8988T (cell line): ENCODE measurements at regions not wholly inside any gene's neighbourhood (a gene's known extent, or its start where the extent isn't known, plus 50 kb on each side); places are given as distances from the start of the nearest gene placed in this dataset.
"Not testable (repeated sequence)": the region's sequence is repeated elsewhere in the genome, so short reads cannot be mapped to it uniquely, and the experiment has no call there.

Experiments
- DNase-seq: peaks from one replicate; pipeline ENCODE4 v3.0.0; 2011

DNA sequence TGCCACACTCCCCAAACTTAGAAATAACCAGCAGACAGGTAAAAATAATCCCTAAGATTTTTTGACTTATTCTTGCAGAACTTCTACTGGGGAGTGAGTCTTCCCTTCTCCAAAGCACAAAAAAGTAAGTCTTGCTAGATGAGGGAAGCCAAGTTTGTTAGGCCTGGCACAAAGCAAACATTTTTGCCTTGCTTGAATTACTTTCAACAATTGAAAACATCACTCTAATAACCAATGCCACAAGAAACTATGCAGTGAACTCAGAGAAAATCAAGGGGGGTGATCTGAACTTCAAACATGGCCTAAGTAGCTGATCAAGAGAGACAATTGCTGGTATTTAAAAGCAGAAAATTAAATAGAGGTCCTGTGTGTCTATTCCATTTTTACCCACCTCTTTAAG, 123.6 kb upstream of the SLC1A3 start:
- no peak for DNase-seq

DNA sequence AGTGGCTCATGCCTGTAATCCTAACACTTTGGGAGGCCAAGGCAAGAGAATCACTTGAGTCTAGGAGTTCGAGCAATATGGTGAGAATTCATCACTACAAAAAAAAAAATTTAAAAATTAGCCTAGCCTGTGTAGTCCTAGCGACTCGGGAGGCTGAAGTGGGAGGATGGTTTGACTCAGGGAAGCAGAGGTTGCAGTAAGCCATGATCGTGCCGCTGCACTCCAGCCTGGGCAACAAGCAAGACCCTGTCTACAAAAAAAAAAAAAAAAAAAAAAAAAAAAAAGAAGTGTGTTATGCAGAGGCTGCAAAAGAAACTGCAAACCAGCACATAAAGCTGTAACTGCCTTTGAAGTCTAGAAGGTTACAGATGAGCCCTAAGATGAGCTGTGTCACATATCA, 116.9 kb upstream of the SLC1A3 start:
- DNase-seq: no peak

- no peak for DNase-seq
Observed at GRCh38 chr5:36491856-36492255, 114.5 kb upstream of the SLC1A3 start.

- no peak for DNase-seq
Observed at GRCh38 chr5:36492984-36493654, 113.3 kb upstream of the SLC1A3 start.

GRCh38 chr5:36494028-36494427, 112.4 kb upstream of the SLC1A3 start:
- DNase-seq: no peak

DNA sequence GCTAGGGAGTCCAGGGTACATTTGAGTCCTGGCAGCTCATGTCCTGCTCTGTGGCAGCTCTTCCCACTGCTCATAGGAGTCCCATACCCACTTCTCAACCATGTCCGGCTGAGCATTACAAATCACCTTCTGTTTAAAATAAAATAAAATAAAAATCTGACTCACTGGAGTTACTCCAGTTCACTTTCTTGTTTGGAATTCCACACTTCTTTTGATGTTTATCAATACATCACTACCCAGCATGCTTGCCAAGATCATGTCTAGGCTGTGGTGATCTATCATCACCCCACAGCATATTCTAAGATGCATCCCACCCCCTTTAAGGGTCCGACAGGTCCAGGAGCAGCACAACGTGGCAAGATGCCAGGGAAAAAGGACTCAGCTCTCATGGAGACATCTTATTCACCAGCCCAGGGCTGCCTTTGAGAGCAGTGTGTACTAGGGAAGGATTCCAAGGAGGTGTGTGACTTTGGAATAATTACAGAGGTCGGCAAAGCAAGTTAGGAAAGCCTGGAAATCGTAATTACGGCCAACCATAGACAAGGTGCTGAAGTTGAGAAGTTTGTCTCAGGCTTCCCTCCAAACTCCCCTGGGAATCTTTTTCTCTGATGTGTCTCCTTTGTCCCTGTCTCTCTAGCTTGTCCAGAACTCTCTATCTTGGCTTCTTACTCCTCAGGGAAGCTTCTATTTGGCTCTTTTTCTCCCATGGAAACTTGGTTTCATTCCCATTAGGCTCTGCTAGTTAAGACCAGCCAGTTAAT, 111.4 kb upstream of the SLC1A3 start:
- DNase-seq: no peak

- no peak for DNase-seq
Observed at GRCh38 chr5:36495611-36496010, 110.8 kb upstream of the SLC1A3 start.

DNA sequence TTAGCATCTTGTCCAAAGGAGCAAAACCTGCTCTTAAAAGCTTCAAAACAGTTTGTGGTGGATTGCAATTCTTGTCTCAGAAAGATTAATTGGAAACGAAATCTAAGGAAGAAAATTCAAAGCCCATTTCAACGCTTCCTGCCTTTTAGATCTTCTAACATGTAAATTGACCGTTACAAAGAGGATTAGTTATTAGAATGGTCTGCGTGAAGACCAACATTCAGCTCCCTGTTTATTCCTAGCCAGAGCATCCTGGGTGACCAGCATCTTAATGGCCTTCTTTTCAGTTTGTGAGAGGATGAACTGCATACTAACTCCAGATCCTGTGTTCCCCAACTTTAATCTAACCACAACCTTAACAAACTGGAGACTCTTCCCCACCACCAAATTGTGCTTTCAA, 109.9 kb upstream of the SLC1A3 start:
- no peak for DNase-seq

GRCh38 chr5:36502608-36503007, 103.8 kb upstream of the SLC1A3 start:
- DNase-seq: no peak

DNA sequence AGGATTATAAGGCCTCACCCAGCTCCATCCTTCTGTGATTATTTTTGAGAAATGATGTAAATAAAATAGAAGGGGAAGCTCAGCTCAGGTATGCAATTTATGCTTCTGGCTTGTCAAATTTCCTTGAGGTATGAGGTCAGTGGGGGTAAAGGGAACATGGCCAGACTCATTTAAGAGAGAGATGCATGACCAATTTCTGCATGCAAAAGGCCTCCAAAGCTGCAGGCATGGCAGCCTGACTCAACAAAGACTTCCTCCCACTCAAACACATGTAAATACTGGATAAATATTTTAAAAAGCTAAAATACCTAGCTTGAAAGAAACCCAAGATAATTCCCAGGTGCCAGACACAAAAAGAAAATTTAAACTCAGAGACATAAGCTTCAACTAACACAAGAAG, 101.4 kb upstream of the SLC1A3 start:
- DNase-seq: no peak

DNA sequence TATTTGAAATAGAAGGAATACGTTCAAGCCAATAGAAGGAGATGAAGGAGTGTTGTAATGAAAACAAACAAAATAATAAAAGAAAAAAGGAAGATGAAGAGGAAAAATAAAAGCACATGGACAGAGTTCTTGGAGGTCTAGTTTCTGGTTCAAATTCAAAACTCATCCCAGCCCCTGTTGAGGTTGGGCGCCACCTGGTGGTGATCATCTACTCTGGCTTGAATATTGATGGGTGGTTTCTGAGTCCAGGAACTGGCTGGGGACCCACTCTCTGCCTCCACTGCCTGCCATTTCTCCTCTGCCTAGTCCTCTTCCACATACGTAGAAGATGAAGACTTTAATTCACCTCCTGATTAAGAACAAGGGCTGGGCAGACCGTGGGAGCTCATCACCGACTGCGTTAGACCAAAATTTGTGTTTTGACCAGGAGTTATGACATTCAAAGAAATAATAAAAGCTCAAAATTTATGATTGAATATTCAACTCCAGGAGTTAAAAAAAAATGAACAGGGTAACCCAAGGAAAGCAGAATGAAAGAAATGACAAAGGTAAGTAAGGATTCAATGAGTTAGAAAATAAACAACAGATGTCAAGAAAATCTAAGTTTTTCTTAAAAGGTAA, 99.0 kb upstream of the SLC1A3 start:
- peak; percentile 38 for DNase-seq

DNA sequence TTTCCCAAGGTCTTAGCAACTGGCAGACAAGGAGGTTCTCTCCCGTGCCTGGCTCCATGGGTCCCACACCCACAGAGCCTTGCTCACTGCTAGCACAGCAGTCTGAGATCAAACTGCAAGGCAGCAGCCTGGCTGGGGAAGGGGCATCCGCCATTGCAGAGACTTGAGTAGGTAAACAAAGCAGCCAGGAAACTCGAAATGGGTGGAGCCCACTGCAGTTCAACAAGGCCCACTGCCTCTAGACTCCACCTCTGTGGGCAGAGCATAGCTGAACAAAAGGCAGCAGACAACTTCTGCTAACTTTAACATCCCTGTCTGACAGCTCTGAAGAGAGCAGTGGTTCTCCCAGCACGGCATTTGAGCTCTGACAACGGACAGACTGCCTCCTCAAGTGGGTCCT, 98.1 kb upstream of the SLC1A3 start:
- DNase-seq: not testable (repeated sequence)

DNA sequence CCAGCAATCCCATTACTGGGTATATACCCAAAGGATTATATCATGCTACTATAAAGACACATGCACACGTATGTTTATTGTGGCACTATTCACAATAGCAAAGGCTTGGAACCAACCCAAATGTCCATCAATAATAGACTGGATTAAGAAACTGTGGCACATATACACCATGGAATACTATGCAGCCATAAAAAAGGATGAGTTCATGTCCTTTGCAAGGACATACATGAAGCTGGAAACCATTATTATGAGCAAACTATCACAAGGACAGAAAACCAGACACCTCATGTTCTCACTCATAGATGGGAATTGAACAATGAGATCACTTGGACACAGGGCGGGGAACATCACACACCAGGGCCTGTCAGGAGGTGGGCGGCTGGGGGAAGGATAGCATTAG, 92.8 kb upstream of the SLC1A3 start:
- DNase-seq: not testable (repeated sequence)

DNA sequence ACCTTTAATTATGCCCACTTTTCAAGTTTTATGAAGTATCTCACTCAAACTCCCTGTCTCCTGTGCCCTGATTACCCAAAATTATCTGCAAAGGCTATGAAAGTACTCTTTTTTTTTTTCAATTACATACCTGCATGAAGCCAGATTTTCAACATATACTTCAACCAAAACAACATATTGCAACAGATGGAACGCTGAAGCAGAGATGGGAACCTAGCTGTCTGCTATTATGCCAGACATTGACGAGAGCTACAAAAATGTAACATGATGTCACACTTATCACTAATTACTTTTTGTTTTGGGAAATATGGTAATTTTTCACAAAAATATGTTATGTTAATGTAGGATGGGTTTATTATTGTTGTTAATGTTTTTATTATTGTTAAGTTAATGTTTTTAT, 86.5 kb upstream of the SLC1A3 start:
- no peak for DNase-seq

DNA sequence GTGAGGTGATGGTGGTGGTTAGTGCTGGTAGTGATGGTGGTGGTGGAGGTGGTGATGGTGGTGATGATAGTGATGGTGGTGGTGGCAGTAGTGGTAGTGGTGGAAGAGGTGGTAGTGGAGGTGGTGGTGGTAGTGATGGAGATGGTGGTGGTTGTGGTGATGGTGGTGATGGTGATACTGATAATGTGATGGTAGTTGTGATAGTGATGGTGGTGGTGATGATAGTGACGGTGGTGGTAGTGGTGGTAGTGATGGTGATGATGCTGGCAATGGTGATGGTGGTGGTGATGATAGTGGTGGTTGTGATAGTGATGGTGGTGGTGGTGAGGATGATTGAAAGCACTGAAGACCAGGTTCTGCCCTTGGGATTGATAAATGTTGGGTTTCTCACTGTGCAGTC, 85.2 kb upstream of the SLC1A3 start:
- DNase-seq: no peak

DNA sequence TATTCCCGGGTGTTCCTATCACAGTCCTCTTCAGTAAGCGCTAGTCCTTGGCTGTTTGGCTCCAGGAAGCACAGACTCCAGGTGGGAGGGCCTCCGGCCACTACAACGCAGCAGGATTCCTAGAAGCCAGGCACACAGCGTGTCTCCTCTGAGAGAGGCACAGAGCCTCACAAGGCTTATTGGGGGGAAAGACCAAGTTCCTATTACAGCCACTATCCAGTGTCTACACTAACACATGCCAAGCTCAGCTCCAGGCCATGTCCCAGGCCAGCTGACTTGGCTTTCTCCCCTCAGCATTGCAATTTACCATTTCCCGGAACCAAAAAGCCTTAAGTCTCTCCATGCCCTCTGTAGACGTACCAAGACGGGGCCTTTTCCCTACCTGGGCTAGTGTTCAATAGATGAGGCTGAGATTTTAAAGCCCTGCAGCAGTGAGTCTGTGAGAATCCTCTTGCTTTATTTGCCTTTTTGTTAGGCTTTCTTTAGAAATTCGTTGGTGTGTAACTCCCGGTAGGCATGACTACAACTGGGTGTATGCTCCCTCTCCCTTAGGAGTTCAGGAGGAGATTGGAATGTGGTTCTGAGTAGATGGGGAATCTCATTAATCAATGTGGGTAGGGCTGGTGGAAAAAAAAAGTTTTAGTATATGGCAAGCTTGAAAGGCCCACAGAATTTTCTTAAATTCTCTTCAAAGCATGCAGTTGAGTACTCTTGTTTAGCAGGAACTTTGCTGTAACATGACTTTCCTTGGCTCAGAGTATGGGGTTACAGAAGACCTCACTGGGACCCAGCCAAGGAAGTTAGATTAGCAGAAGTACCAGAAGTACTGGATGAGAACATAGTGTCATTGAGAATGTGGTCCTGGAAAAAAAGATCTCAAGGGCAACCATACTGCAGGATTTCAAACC, 84.3 kb upstream of the SLC1A3 start:
- DNase-seq: no peak

DNA sequence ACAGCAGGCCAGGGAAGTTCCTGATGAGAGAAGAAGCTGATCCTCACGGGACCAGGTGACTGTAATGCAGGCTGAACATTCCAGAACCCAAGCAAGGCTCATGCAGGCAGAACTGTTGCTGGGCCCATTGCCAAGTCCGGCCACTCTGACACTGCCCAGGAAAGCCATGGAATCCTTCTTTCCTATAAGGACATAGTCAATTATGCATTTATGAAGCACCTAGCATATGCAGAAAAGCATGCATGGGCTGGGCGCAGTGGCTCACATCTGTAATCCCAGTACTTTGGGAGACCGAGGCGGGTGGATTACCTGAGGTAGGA, 83.7 kb upstream of the SLC1A3 start:
- no peak for DNase-seq

- DNase-seq: no peak
Observed at GRCh38 chr5:36523450-36523849, 83.0 kb upstream of the SLC1A3 start.

DNA sequence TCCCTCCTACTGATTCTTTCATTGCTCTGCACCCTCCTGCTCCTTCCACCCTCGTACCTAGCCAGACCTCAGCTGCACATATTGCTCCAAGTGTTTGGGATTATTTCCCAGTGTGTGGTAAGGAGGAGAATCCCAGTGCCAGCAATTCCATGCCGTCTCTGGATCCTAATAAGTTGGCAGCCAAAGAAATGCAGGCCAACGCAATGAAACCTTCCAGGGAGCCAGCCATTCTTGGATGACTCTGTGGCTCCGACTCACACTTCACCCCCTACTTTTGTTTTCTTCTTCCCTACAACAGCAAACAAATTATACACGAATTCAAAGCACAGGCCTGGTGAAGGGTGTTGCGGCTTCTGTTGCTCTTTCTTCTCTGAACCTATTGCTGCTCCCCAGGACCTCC, 82.5 kb upstream of the SLC1A3 start:
- DNase-seq: no peak

DNA sequence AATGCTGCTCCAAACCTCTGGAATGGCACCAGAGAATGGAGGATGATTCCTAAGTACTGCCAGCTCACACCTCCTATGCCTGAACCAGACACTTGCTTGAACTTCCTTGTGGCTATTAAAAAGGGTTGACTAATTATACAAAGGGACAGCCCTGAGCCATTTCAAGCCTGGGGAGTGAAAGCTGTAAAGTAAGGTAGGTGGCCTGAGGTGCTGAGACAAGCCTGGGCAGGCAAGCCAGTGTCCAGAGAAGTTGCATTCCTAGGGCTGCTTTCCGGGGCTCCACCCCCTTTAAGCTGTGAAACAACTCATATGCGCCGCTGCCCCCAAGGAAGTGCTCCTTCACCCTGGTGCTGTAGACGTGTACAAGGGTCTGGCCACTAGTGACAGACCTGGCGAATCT, 79.9 kb upstream of the SLC1A3 start:
- DNase-seq: no peak

GRCh38 chr5:36528588-36528987, 77.8 kb upstream of the SLC1A3 start:
- DNase-seq: no peak

- no peak for DNase-seq
Observed at GRCh38 chr5:36529142-36529541, 77.3 kb upstream of the SLC1A3 start.

GRCh38 chr5:36530215-36530614, 76.2 kb upstream of the SLC1A3 start:
- no peak for DNase-seq

GRCh38 chr5:36531401-36531800, 75.0 kb upstream of the SLC1A3 start:
- no peak for DNase-seq
